Spleen (tissue), 11 donors: ENCODE measurements at regions not wholly inside any gene's neighbourhood (a gene's known extent, or its start where the extent isn't known, plus 50 kb on each side); places are given as distances from the start of the nearest gene placed in this dataset.

Experiments
- DNase-seq: peaks from one replicate; pipeline ENCODE4 v3.0.0-alpha.2; 2020
- H3K27ac ChIP-seq, 8 donors: fragments of 200-600 bp; sonication (generic) in 7 of 8; 1 replicate in 4 of 8; 2 replicates in 4 of 8; pipeline versions ENCODE4 v1.5.0 to v1.8.0; 2016 to 2021; ENCODE audit warnings: inconsistent platforms in 4 of 8, mild to moderate bottlenecking in 4 of 8, moderate library complexity in 1 of 8
- H3K27me3 ChIP-seq, 7 donors: fragments of 200-600 bp; sonication (generic) in 6 of 7; replicated peaks in 1 of 7; 1 replicate in 4 of 7; 2 replicates in 3 of 7; pipeline versions ENCODE4 v1.5.0 to v1.8.0; 2016 to 2021; ENCODE audit warnings: inconsistent platforms in 3 of 7, mild to moderate bottlenecking in 1 of 7
- H3K36me3 ChIP-seq, 6 donors: fragments of 200-600 bp; sonication (generic) in 5 of 6; 1 replicate in 4 of 6; 2 replicates in 2 of 6; pipeline versions ENCODE4 v1.5.0 to v1.8.0; 2016 to 2021; ENCODE audit warnings: inconsistent platforms in 2 of 6
- H3K4me1 ChIP-seq, 6 donors: fragments of 200-600 bp; sonication (generic) in 5 of 6; 1 replicate in 3 of 6; 2 replicates in 3 of 6; pipeline versions ENCODE4 v1.5.0 to v1.8.0; 2016 to 2021; ENCODE audit warnings: inconsistent platforms in 3 of 6
- H3K4me3 ChIP-seq, 8 donors: fragments of 200-600 bp; sonication (generic) in 7 of 8; 1 replicate in 4 of 8; 2 replicates in 4 of 8; pipeline versions ENCODE4 v1.5.0 to v1.8.0; 2016 to 2021; ENCODE audit warnings: inconsistent platforms in 4 of 8, mild to moderate bottlenecking in 4 of 8, moderate library complexity in 2 of 8
- H3K9me3 ChIP-seq, 8 donors: fragments of 200-600 bp; sonication (generic) in 7 of 8; 1 replicate in 4 of 8; 2 replicates in 4 of 8; pipeline versions ENCODE4 v1.5.0 to v1.8.0; 2016 to 2021; ENCODE audit warnings: inconsistent platforms in 4 of 8
- CTCF ChIP-seq, 11 experiments: fragments of 200-600 bp in 7 of 11; fragments of 450-650 bp in 4 of 11; sonication (generic) in 4 of 11; IDR thresholded peaks in 8 of 11; conservative IDR thresholded peaks in 3 of 11; 1 replicate in 7 of 11; 2 replicates in 4 of 11; pipeline versions ENCODE4 v1.4.0 to v1.8.0; 2016 to 2021; ENCODE audit warnings: antibody characterized with exemption in 11 of 11, inconsistent platforms in 4 of 11, mild to moderate bottlenecking in 1 of 11
- POLR2A ChIP-seq, 3 donors: fragments of 450-650 bp; IDR thresholded peaks; one replicate each; pipeline ENCODE4 v1.5.1; 2017; ENCODE audit warnings: antibody characterized with exemption in 3 of 3, mild to moderate bottlenecking in 1 of 3
- POLR2AphosphoS5 ChIP-seq, 3 donors: sonication (generic); formaldehyde crosslinking; IDR thresholded peaks; one replicate each; pipeline ENCODE4 v1.5.1; 2017; ENCODE audit warnings: antibody characterized with exemption in 3 of 3
- WGBS, 5 donors: extraction: QIAGEN DNeasy Blood & Tissue Kit in 3 of 5; methylation state at CpG; one replicate each; pipeline versions ENCODE4 v1.1.5 to v1.1.7; 2013 to 2018; 5-methylcytosine and 5-hydroxymethylcytosine counted together
- intact Hi-C: fragments of 100-400 bp; cut with DNase I; formaldehyde crosslinking; loops from one replicate; pipeline ENCODE4 v1.15.0; 2023; ENCODE audit warnings: low total_unique reads
- donor health status: healthy with polysubstance abuse.
- donor health status: DM: no; HTN: no; CAD: no; lungs with moderate emphysema.
- donor health status: DM: no; HTN: no; CAD: no.
- donor health status: Bipolar disorder and iron deficiency.
- donor health status: healthy.
- donor health status: DM: no; HTN: no; CAD: no.
- donor health status: DM: yes; HTN: yes; CAD: no.

GRCh38 chr10:123470336-123470921 lies 195.7 kb upstream of the GPR26 start:
- H3K9me3 ChIP-seq = no peaks in the 10 kb centered on the region
- H3K27me3 ChIP-seq = peaks cover 0 to 8% (median 0%) of the 10 kb centered on the region in 7 donors
- DNase-seq = no peak
- no peak overlapping the region for H3K27ac ChIP-seq
- H3K36me3 ChIP-seq = no peaks in the 10 kb centered on the region
- WGBS, 5 donors = 66 to 81% (median 78%) methylated on average over 7 of the region's 7 CpGs
- intact Hi-C loops = no loop called here
- H3K4me1 ChIP-seq = no peaks in the 10 kb centered on the region
- no peak overlapping the region for H3K4me3 ChIP-seq
- no peak for TF ChIP-seq POLR2AphosphoS5 (IDR thresholded peaks at IDR 0.05)
- no peak for TF ChIP-seq CTCF (IDR thresholded peaks at IDR 0.05 in 8 of 11, conservative IDR thresholded peaks at IDR 0.05 in 3 of 11)
- TF ChIP-seq POLR2A (IDR thresholded peaks at IDR 0.05) = no peak

GRCh38 chr10:123471811-123472210 lies 194.3 kb upstream of the GPR26 start:
- no peak overlapping the region for H3K4me3 ChIP-seq
- H3K4me1 ChIP-seq = no peaks in the 10 kb centered on the region
- TF ChIP-seq CTCF (IDR thresholded peaks at IDR 0.05 in 8 of 11, conservative IDR thresholded peaks at IDR 0.05 in 3 of 11) (no peak), POLR2AphosphoS5 (IDR thresholded peaks at IDR 0.05) (no peak), POLR2A (IDR thresholded peaks at IDR 0.05) (no peak)
- intact Hi-C loops = no loop called here
- H3K9me3 ChIP-seq = no peaks in the 10 kb centered on the region
- peaks cover 0 to 8% (median 0%) of the 10 kb centered on the region in 7 donors for H3K27me3 ChIP-seq
- WGBS, 5 donors = 84 to 95% (median 89%) methylated on average over 1 of the region's 1 CpG
- no peak for DNase-seq
- H3K36me3 ChIP-seq = no peaks in the 10 kb centered on the region
- H3K27ac ChIP-seq = no peak overlapping the region

- intact Hi-C loops = no loop called here
- Histone ChIP-seq H3K27me3 (peaks cover 0 to 8% (median 0%) of the 10 kb centered on the region in 7 donors), H3K9me3 (no peaks in the 10 kb centered on the region), H3K36me3 (no peaks in the 10 kb centered on the region), H3K4me1 (no peaks in the 10 kb centered on the region), H3K27ac (no peak overlapping the region), H3K4me3 (no peak overlapping the region)
- TF ChIP-seq CTCF (IDR thresholded peaks at IDR 0.05 in 8 of 11, conservative IDR thresholded peaks at IDR 0.05 in 3 of 11) (no peak), POLR2A (IDR thresholded peaks at IDR 0.05) (no peak), POLR2AphosphoS5 (IDR thresholded peaks at IDR 0.05) (peak in 1 of 3 donors; percentile 44)
- DNase-seq = no peak
- 9 to 20% (median 17%) methylated on average over 5 to 9 of the region's 9 CpGs for WGBS, 5 donors
These were observed 193.5 kb upstream of the GPR26 start for GRCh38 chr10:123472606-123473005.

- intact Hi-C loops = no loop called here
- WGBS, 5 donors = 64 to 89% (median 78%) methylated on average over 4 of the region's 4 CpGs
These were observed 191.5 kb upstream of the GPR26 start for GRCh38 chr10:123474700-123475099.

More at GRCh38 chr10:123474700-123475099, 191.5 kb upstream of the GPR26 start:
- H3K27ac ChIP-seq = no peak overlapping the region
- H3K4me1 ChIP-seq = no peaks in the 10 kb centered on the region
- H3K27me3 ChIP-seq = peaks cover 0 to 8% (median 0%) of the 10 kb centered on the region in 7 donors
- TF ChIP-seq CTCF (IDR thresholded peaks at IDR 0.05 in 8 of 11, conservative IDR thresholded peaks at IDR 0.05 in 3 of 11) = no peak
- no peak for TF ChIP-seq POLR2A (IDR thresholded peaks at IDR 0.05)
- no peak for TF ChIP-seq POLR2AphosphoS5 (IDR thresholded peaks at IDR 0.05)
- no peaks in the 10 kb centered on the region for H3K36me3 ChIP-seq
- no peak for DNase-seq
- no peak overlapping the region for H3K4me3 ChIP-seq
- H3K9me3 ChIP-seq = no peaks in the 10 kb centered on the region
